ENCODE measurements at regions not wholly inside any gene's neighbourhood (a gene's known extent, or its start where the extent isn't known, plus 50 kb on each side); places are given as distances from the start of the nearest gene placed in this dataset.

- DNase-seq (ENCODE audit: extremely low read depth, low read depth), result no peak
- no peak overlapping the region for H3K4me3 ChIP-seq (replicated peaks; ENCODE audit: low read depth, low read length)
- no peak for TF ChIP-seq CTCF (IDR thresholded peaks at IDR 0.05; ENCODE audit: low read depth, low read length, missing control alignments)
Measured at GRCh38 chr9:26159575-26160392, 481.5 kb upstream of the TUSC1 start.

- TF ChIP-seq CTCF (IDR thresholded peaks at IDR 0.05; ENCODE audit: low read depth, low read length, missing control alignments), result no peak
- no peak for DNase-seq (ENCODE audit: extremely low read depth, low read depth)
- no peak overlapping the region for H3K4me3 ChIP-seq (replicated peaks; ENCODE audit: low read depth, low read length)
Measured at GRCh38 chr9:26158631-26159150, 480.4 kb upstream of the TUSC1 start.

- no peak for TF ChIP-seq CTCF (IDR thresholded peaks at IDR 0.05; ENCODE audit: low read depth, low read length, missing control alignments)
- no peak overlapping the region for H3K4me3 ChIP-seq (replicated peaks; ENCODE audit: low read depth, low read length)
- no peak for DNase-seq (ENCODE audit: extremely low read depth, low read depth)
Measured at GRCh38 chr9:26157411-26157810, 479.2 kb upstream of the TUSC1 start.

DNA sequence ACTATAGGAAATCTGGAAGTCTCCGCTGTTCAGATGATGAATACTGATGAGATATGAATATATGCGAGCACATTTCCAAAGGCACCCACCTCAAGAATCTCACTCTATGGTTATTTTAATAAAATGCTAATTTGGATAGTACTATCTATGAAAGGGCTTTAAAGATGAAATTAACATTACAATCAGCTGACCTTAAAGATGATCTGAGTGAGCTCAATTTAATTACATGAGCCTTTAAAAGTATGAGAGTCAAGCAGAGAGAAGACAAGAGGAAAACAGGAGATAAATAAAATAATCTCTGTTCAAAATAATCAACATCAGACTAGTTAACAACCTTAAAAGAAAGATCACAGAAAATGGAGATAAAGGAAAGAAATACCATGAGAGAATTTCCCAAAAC, 474.1 kb upstream of the TUSC1 start:
- no peak overlapping the region for H3K4me3 ChIP-seq (replicated peaks; ENCODE audit: low read depth, low read length)
- TF ChIP-seq CTCF (IDR thresholded peaks at IDR 0.05; ENCODE audit: low read depth, low read length, missing control alignments), result no peak
- no peak for DNase-seq (ENCODE audit: extremely low read depth, low read depth)

- no peak for DNase-seq (ENCODE audit: extremely low read depth, low read depth)
- H3K4me3 ChIP-seq (replicated peaks; ENCODE audit: low read depth, low read length), result no peak overlapping the region
- no peak for TF ChIP-seq CTCF (IDR thresholded peaks at IDR 0.05; ENCODE audit: low read depth, low read length, missing control alignments)
Measured at GRCh38 chr9:26148128-26148527, 469.9 kb upstream of the TUSC1 start.

DNA sequence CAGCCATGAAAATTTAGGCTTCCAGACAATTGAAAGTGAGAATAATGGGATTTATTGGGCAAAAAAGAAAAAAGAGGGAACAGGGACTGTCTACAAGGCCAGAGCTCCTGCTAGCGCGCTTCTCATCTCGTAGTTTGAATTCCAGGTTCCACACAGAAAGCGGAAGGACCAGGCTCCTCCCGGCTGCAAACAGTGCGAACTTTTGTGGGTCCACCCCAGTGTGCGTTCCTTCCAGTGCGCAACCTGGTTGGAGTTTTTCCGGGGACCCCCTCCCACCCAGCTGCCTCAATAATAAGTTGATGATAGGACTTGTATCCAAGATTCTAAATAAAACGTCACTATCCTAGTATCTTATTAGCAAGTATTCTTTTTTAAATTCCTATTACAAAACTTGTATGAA, 467.7 kb upstream of the TUSC1 start:
- no peak overlapping the region for H3K4me3 ChIP-seq (replicated peaks; ENCODE audit: low read depth, low read length)
- no peak for DNase-seq (ENCODE audit: extremely low read depth, low read depth)
- TF ChIP-seq CTCF (IDR thresholded peaks at IDR 0.05; ENCODE audit: low read depth, low read length, missing control alignments), result no peak

All from HFF-Myc (cell line).